Astrocyte (in vitro differentiated cells and primary cell): ENCODE measurements at regions not wholly inside any gene's neighbourhood (a gene's known extent, or its start where the extent isn't known, plus 50 kb on each side); places are given as distances from the start of the nearest gene placed in this dataset.
"Not testable (repeated sequence)": the region's sequence is repeated elsewhere in the genome, so short reads cannot be mapped to it uniquely, and the experiment has no call there.

Source experiments
- CTCF ChIP-seq: IDR thresholded peaks from 2 replicates; pipeline ENCODE4 v1.5.1; 2011; ENCODE audit warnings: low read depth, mild to moderate bottlenecking, inconsistent platforms, low read length, moderate library complexity; ENCODE audit not compliant: insufficient read depth
- EZH2 ChIP-seq: IDR thresholded peaks from 2 replicates; pipeline ENCODE4 v1.6.1; 2012; ENCODE audit warnings: mild to moderate bottlenecking, low read length, inconsistent platforms; ENCODE audit not compliant: insufficient read depth

- TF ChIP-seq CTCF, EZH2: not testable (repeated sequence)
Observed at GRCh38 chr1:120567620-120568019, 152.8 kb downstream of the NBPF8 start.
